DND-41 (cell line): ENCODE measurements at regions not wholly inside any gene's neighbourhood (a gene's known extent, or its start where the extent isn't known, plus 50 kb on each side); places are given as distances from the start of the nearest gene placed in this dataset.

Experiments
- EZH2 ChIP-seq: IDR thresholded peaks from 3 replicates; pipeline ENCODE4 v1.6.1; 2012; ENCODE audit warnings: borderline replicate concordance, low read depth, mild to moderate bottlenecking, moderate library complexity, low read length, inconsistent platforms; ENCODE audit not compliant: severe bottlenecking
- TF ChIP-seq, protein P1 (sequence below): IDR thresholded peaks from 2 replicates; pipeline ENCODE4 v1.5.1; 2012; ENCODE audit warnings: borderline replicate concordance, low read length, moderate library complexity, mild to moderate bottlenecking; ENCODE audit not compliant: poor library complexity, severe bottlenecking; ENCODE audit errors: extremely low read depth

DNA sequence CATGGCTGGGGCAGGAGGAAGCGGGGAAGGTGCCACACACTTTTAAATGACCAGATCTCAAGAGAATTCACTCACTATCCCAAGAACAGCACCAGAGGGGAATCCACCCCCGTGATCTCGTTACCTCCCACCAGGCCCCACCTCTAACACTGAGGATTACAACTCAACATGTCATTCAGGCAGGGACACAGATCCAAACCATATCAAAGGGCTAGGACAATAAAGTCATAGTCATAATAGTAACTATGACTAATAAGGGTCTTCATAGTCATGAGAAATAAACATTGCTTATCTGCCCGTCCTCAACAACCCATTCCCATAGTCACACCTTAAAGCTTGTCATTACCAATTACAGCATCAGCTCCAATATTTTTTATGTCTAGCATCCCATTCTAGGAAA, 65.3 kb upstream of the SMC2 start:
- TF ChIP-seq, protein P1, sequence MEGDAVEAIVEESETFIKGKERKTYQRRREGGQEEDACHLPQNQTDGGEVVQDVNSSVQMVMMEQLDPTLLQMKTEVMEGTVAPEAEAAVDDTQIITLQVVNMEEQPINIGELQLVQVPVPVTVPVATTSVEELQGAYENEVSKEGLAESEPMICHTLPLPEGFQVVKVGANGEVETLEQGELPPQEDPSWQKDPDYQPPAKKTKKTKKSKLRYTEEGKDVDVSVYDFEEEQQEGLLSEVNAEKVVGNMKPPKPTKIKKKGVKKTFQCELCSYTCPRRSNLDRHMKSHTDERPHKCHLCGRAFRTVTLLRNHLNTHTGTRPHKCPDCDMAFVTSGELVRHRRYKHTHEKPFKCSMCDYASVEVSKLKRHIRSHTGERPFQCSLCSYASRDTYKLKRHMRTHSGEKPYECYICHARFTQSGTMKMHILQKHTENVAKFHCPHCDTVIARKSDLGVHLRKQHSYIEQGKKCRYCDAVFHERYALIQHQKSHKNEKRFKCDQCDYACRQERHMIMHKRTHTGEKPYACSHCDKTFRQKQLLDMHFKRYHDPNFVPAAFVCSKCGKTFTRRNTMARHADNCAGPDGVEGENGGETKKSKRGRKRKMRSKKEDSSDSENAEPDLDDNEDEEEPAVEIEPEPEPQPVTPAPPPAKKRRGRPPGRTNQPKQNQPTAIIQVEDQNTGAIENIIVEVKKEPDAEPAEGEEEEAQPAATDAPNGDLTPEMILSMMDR = no peak
- TF ChIP-seq EZH2 = no peak
